Cardiac muscle cell (in vitro differentiated cells and primary cell): ENCODE measurements at regions not wholly inside any gene's neighbourhood (a gene's known extent, or its start where the extent isn't known, plus 50 kb on each side); places are given as distances from the start of the nearest gene placed in this dataset.
A peak's percentile ranks its signal among the peaks of the same experiment; 100 is the strongest.

ENCODE experiments used
- DNase-seq, 2 donors: peaks; one replicate each; pipeline versions ENCODE4 v3.0.0 to v3.0.0-alpha.2; 2010 to 2017; ENCODE audit warnings: low read depth in 1 of 2, low spot score in 1 of 2
- H3K27ac ChIP-seq: fragments of 200-600 bp; sonication (generic); 2 replicates; pipeline ENCODE4 v1.5.1; 2016
- H3K27me3 ChIP-seq: fragments of 200-600 bp; sonication (generic); 2 replicates; pipeline ENCODE4 v1.6.0; 2016; ENCODE audit warnings: control low read depth
- H3K36me3 ChIP-seq: fragments of 200-600 bp; sonication (generic); 2 replicates; pipeline ENCODE4 v1.5.1; 2016; ENCODE audit warnings: control low read depth
- H3K4me1 ChIP-seq: fragments of 200-600 bp; sonication (generic); 2 replicates; pipeline ENCODE4 v1.8.1; 2017; ENCODE audit warnings: low read depth, mild to moderate bottlenecking, mixed run types
- H3K4me3 ChIP-seq: fragments of 200-600 bp; sonication (generic); 2 replicates; pipeline ENCODE4 v1.5.1; 2016; ENCODE audit warnings: mild to moderate bottlenecking
- H3K9me3 ChIP-seq: fragments of 200-600 bp; sonication (generic); 2 replicates; pipeline ENCODE4 v1.5.1; 2017; ENCODE audit warnings: low read depth, mild to moderate bottlenecking, control low read depth
- TF ChIP-seq, protein P1 (sequence below): IDR thresholded peaks from 2 replicates; pipeline ENCODE4 v1.5.1; 2012; ENCODE audit warnings: low read depth, mild to moderate bottlenecking, low read length

DNA sequence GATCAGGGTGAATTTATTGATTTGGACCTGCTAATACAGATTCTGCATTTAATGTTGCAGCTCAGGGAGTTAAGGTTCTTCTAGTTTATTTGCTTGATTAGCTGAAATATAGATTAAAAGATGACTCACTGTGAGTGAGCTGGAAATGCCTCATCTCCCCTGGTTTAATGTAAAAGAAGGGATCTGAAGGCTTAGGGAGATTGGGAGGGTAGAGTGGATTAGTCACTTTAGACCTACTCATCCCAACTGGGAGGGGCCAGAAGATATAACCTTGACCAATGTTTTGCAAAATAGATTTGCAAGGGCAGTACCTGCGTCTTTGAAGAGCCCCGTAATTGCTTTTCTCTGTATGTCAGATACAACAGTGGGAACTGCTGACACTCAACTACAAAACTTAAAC, 922.8 kb upstream of the ADGRL4 start:
- no peaks in the 10 kb centered on the region for H3K36me3 ChIP-seq
- H3K27me3 ChIP-seq, result no peaks in the 10 kb centered on the region
- no peaks in the 10 kb centered on the region for H3K4me1 ChIP-seq
- DNase-seq, result peak in 1 of 2 donors; percentile 5
- TF ChIP-seq, protein P1, sequence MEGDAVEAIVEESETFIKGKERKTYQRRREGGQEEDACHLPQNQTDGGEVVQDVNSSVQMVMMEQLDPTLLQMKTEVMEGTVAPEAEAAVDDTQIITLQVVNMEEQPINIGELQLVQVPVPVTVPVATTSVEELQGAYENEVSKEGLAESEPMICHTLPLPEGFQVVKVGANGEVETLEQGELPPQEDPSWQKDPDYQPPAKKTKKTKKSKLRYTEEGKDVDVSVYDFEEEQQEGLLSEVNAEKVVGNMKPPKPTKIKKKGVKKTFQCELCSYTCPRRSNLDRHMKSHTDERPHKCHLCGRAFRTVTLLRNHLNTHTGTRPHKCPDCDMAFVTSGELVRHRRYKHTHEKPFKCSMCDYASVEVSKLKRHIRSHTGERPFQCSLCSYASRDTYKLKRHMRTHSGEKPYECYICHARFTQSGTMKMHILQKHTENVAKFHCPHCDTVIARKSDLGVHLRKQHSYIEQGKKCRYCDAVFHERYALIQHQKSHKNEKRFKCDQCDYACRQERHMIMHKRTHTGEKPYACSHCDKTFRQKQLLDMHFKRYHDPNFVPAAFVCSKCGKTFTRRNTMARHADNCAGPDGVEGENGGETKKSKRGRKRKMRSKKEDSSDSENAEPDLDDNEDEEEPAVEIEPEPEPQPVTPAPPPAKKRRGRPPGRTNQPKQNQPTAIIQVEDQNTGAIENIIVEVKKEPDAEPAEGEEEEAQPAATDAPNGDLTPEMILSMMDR, result no peak
- H3K27ac ChIP-seq, result no peak overlapping the region
- no peak overlapping the region for H3K4me3 ChIP-seq
- H3K9me3 ChIP-seq, result no peaks in the 10 kb centered on the region

- Histone ChIP-seq H3K27me3 (no peaks in the 10 kb centered on the region), H3K4me3 (no peak overlapping the region), H3K27ac (no peak overlapping the region), H3K9me3 (no peaks in the 10 kb centered on the region), H3K4me1 (no peaks in the 10 kb centered on the region), H3K36me3 (no peaks in the 10 kb centered on the region)
- TF ChIP-seq, protein P1, result no peak
- DNase-seq, result no peak
Measured at GRCh38 chr1:79928901-79929300, 922.4 kb upstream of the ADGRL4 start.

- H3K4me1 ChIP-seq, result no peaks in the 10 kb centered on the region
Measured at GRCh38 chr1:79920960-79921669, 914.6 kb upstream of the ADGRL4 start.

DNA sequence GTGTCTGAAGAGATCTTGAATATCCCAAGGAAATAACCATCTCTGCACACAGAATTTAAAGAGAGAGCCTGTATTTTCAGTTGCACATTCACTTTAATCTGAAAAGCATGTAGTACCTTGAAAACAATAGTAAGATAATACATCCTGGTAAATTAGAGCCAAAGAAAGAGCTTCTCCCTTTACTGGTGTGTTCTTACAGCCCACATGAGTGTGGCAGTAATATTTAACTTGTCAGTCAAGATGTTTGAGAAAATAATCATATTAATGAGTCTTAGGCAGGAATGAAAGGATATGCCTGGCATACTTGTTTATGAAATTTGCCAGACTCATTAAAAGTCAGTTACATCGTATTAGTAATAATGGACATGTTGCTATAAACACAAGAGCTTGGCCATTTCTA, 908.4 kb upstream of the ADGRL4 start:
- Histone ChIP-seq H3K4me3 (no peak overlapping the region), H3K27ac (no peak overlapping the region), H3K9me3 (no peaks in the 10 kb centered on the region), H3K36me3 (no peaks in the 10 kb centered on the region), H3K4me1 (no peaks in the 10 kb centered on the region), H3K27me3 (no peaks in the 10 kb centered on the region)
- TF ChIP-seq, protein P1, result no peak
- no peak for DNase-seq

More at GRCh38 chr1:79920960-79921669, 914.6 kb upstream of the ADGRL4 start:
- Histone ChIP-seq H3K27ac (no peak overlapping the region), H3K27me3 (no peaks in the 10 kb centered on the region), H3K36me3 (no peaks in the 10 kb centered on the region), H3K9me3 (no peaks in the 10 kb centered on the region), H3K4me3 (no peak overlapping the region)
- TF ChIP-seq, protein P1, result no peak
- no peak for DNase-seq

GRCh38 chr1:79912813-79913212, 906.3 kb upstream of the ADGRL4 start:
- TF ChIP-seq, protein P1, result no peak
- H3K4me1 ChIP-seq, result no peaks in the 10 kb centered on the region
- H3K4me3 ChIP-seq, result no peak overlapping the region
- DNase-seq, result no peak
- no peaks in the 10 kb centered on the region for H3K9me3 ChIP-seq
- no peak overlapping the region for H3K27ac ChIP-seq
- no peaks in the 10 kb centered on the region for H3K27me3 ChIP-seq
- H3K36me3 ChIP-seq, result no peaks in the 10 kb centered on the region
